ENCODE measurements at regions not wholly inside any gene's neighbourhood (a gene's known extent, or its start where the extent isn't known, plus 50 kb on each side); places are given as distances from the start of the nearest gene placed in this dataset.

GRCh38 chr13:61765940-61766666 lies 350.5 kb upstream of the PCDH20 start:
- Mint-ChIP-seq H3K4me3 (no peak overlapping the region), H3K9me3 (peaks cover 8% of the 10 kb centered on the region), H3K27me3 (no peaks in the 10 kb centered on the region), H3K27ac (no peak overlapping the region), H3K4me1 (ENCODE audit: low read depth) (no peaks in the 10 kb centered on the region), H3K36me3 (ENCODE audit: low read depth) (no peaks in the 10 kb centered on the region)
- TF ChIP-seq CTCF (IDR thresholded peaks at IDR 0.05): no peak
- no peaks in the 10 kb centered on the region for H3K4me1 ChIP-seq (ENCODE audit: insufficient read depth, low read length)
- no peak overlapping the region for H3K4me3 ChIP-seq (ENCODE audit: low read length)
- no peaks in the 10 kb centered on the region for H3K27me3 ChIP-seq (ENCODE audit: control insufficient read depth in 1 of 2, insufficient read depth in 2 of 2, low read length in 2 of 2)
- DNase-seq (no peak), ATAC-seq (ENCODE audit: poor library complexity) (no peak)
- POLR2A ChIA-PET: no interaction called here
- intact Hi-C loops (cut with DNase I, micrococcal nuclease): no loop called here
- H3K36me3 ChIP-seq (ENCODE audit: insufficient read depth, low read length): no peaks in the 10 kb centered on the region
- peaks cover 11 to 29% of the 10 kb centered on the region in 2 experiments for H3K9me3 ChIP-seq (ENCODE audit: control insufficient read depth in 1 of 2, insufficient read depth in 1 of 2, low read length in 2 of 2)
- H3K27ac ChIP-seq (ENCODE audit: low read depth in 1 of 2, low read length in 2 of 2): no peak overlapping the region
- CTCF ChIA-PET: no interaction called here

- DNase-seq (no peak), ATAC-seq (ENCODE audit: poor library complexity) (no peak)
- ChIA-PET CTCF (no interaction called here), POLR2A (no interaction called here)
- no peaks in the 10 kb centered on the region for H3K4me1 Mint-ChIP-seq (ENCODE audit: low read depth)
- H3K9me3 Mint-ChIP-seq: peaks cover 8% of the 10 kb centered on the region
- intact Hi-C loops (cut with DNase I, micrococcal nuclease): no loop called here
- Histone ChIP-seq H3K27me3 (ENCODE audit: control insufficient read depth in 1 of 2, insufficient read depth in 2 of 2, low read length in 2 of 2) (no peaks in the 10 kb centered on the region), H3K9me3 (ENCODE audit: control insufficient read depth in 1 of 2, insufficient read depth in 1 of 2, low read length in 2 of 2) (peaks cover 11 to 30% of the 10 kb centered on the region in 2 experiments), H3K27ac (ENCODE audit: low read depth in 1 of 2, low read length in 2 of 2) (no peak overlapping the region), H3K4me1 (ENCODE audit: insufficient read depth, low read length) (no peaks in the 10 kb centered on the region), H3K36me3 (ENCODE audit: insufficient read depth, low read length) (no peaks in the 10 kb centered on the region), H3K4me3 (ENCODE audit: low read length) (no peak overlapping the region)
- no peak overlapping the region for H3K4me3 Mint-ChIP-seq
- no peaks in the 10 kb centered on the region for H3K36me3 Mint-ChIP-seq (ENCODE audit: low read depth)
- TF ChIP-seq CTCF (IDR thresholded peaks at IDR 0.05): no peak
- no peaks in the 10 kb centered on the region for H3K27me3 Mint-ChIP-seq
- no peak overlapping the region for H3K27ac Mint-ChIP-seq
Observed at GRCh38 chr13:61765181-61765742, 349.6 kb upstream of the PCDH20 start.

GRCh38 chr13:61761690-61762089 lies 346.0 kb upstream of the PCDH20 start:
- H3K27ac ChIP-seq (ENCODE audit: low read depth in 1 of 2, low read length in 2 of 2): no peak overlapping the region
- no peak for ATAC-seq (ENCODE audit: poor library complexity)
- intact Hi-C loops (cut with DNase I, micrococcal nuclease): no loop called here
- H3K36me3 ChIP-seq (ENCODE audit: insufficient read depth, low read length): no peaks in the 10 kb centered on the region
- H3K9me3 ChIP-seq (ENCODE audit: control insufficient read depth in 1 of 2, insufficient read depth in 1 of 2, low read length in 2 of 2): peaks cover 9 to 28% of the 10 kb centered on the region in 2 experiments
- no peaks in the 10 kb centered on the region for H3K27me3 ChIP-seq (ENCODE audit: control insufficient read depth in 1 of 2, insufficient read depth in 2 of 2, low read length in 2 of 2)
- Mint-ChIP-seq H3K4me3 (no peak overlapping the region), H3K27me3 (no peaks in the 10 kb centered on the region), H3K9me3 (peaks cover 6% of the 10 kb centered on the region), H3K27ac (no peak overlapping the region), H3K36me3 (ENCODE audit: low read depth) (no peaks in the 10 kb centered on the region), H3K4me1 (ENCODE audit: low read depth) (no peaks in the 10 kb centered on the region)
- ChIA-PET POLR2A (no interaction called here), CTCF (no interaction called here)
- no peak overlapping the region for H3K4me3 ChIP-seq (ENCODE audit: low read length)
- DNase-seq: no peak
- H3K4me1 ChIP-seq (ENCODE audit: insufficient read depth, low read length): no peaks in the 10 kb centered on the region
- TF ChIP-seq CTCF (IDR thresholded peaks at IDR 0.05): no peak
